ENCODE measurements at regions not wholly inside any gene's neighbourhood (a gene's known extent, or its start where the extent isn't known, plus 50 kb on each side); places are given as distances from the start of the nearest gene placed in this dataset.

GRCh38 chr16:85385463-85386331, 227.4 kb upstream of the GSE1 start (continued):
- no peak for TF ChIP-seq MNT (IDR thresholded peaks at IDR 0.05)
- no peak for TF ChIP-seq SIN3B (IDR thresholded peaks at IDR 0.05; ENCODE audit: low read length)
- no peak for TF ChIP-seq ZNF432 (CRISPR knock-in tag; IDR thresholded peaks at IDR 0.05; ENCODE audit: borderline replicate concordance)
- no peak for TF ChIP-seq ATF3 (CRISPR knock-in tag; IDR thresholded peaks at IDR 0.05)
- no peak for TF ChIP-seq ZNF75D (CRISPR knock-in tag; IDR thresholded peaks at IDR 0.05; ENCODE audit: borderline replicate concordance)
- TF ChIP-seq SAFB2 (CRISPR knock-in tag; IDR thresholded peaks at IDR 0.05; ENCODE audit: borderline replicate concordance, low read depth): no peak
- TF ChIP-seq ZNF737 (CRISPR knock-in tag; IDR thresholded peaks at IDR 0.05; ENCODE audit: borderline replicate concordance): 0 out of 2 replicates have a peak, but pooled peaks have one; percentile 14
- no peak for TF ChIP-seq ZFP41 (CRISPR knock-in tag; IDR thresholded peaks at IDR 0.05; ENCODE audit: borderline replicate concordance)
- TF ChIP-seq YEATS4 (CRISPR knock-in tag; IDR thresholded peaks at IDR 0.05; ENCODE audit: borderline replicate concordance): no peak
- no peak for TF ChIP-seq DMTF1 (CRISPR knock-in tag; IDR thresholded peaks at IDR 0.05)
- no peak for TF ChIP-seq ETV5 (CRISPR knock-in tag; IDR thresholded peaks at IDR 0.05; ENCODE audit: borderline replicate concordance)
- TF ChIP-seq DPF2 (CRISPR knock-in tag; IDR thresholded peaks at IDR 0.05; ENCODE audit: borderline replicate concordance, low read depth): no peak
- no peak for TF ChIP-seq REL (CRISPR knock-in tag; conservative IDR thresholded peaks at IDR 0.05)
- no peak for TF ChIP-seq ESRRA (CRISPR knock-in tag; IDR thresholded peaks at IDR 0.05; ENCODE audit: low read depth)
- no peak for TF ChIP-seq ZNF615 (CRISPR knock-in tag; IDR thresholded peaks at IDR 0.05; ENCODE audit: borderline replicate concordance)
- no peak for TF ChIP-seq ZNF333 (CRISPR knock-in tag; IDR thresholded peaks at IDR 0.05; ENCODE audit: borderline replicate concordance)
- no peak for TF ChIP-seq ZNF33A (CRISPR knock-in tag; IDR thresholded peaks at IDR 0.05; ENCODE audit: borderline replicate concordance)
- no peak for TF ChIP-seq HNRNPLL (IDR thresholded peaks at IDR 0.05; ENCODE audit: low read depth, low read length, poor library complexity, severe bottlenecking)
- TF ChIP-seq ZNF124 (CRISPR knock-in tag; IDR thresholded peaks at IDR 0.05): no peak
- TF ChIP-seq ZNF746 (CRISPR knock-in tag; IDR thresholded peaks at IDR 0.05): 0 out of 2 replicates have a peak, but pooled peaks have one; percentile 27
